ENCODE measurements at regions not wholly inside any gene's neighbourhood (a gene's known extent, or its start where the extent isn't known, plus 50 kb on each side); places are given as distances from the start of the nearest gene placed in this dataset.

GRCh38 chr10:6907877-6908530 is 327.9 kb upstream of the PRKCQ start:
- Histone ChIP-seq H3K36me3 (ENCODE audit: control insufficient read depth in 4 of 4, insufficient read depth in 4 of 4, low read length in 3 of 4) (no peaks in the 10 kb centered on the region), H3K4me1 (ENCODE audit: control extremely low read depth in 1 of 4, control insufficient read depth in 4 of 4, insufficient read depth in 4 of 4, low read length in 3 of 4) (peaks cover 0 to 11% (median 5%) of the 10 kb centered on the region in 4 experiments), H3K9me3 (ENCODE audit: control extremely low read depth in 1 of 5, control insufficient read depth in 4 of 5, insufficient read depth in 2 of 5, low read depth in 1 of 5, low read length in 4 of 5) (peaks cover 0 to 4% (median 3%) of the 10 kb centered on the region in 5 experiments), H3K4me3 (ENCODE audit: control insufficient read depth in 1 of 7, extremely low read depth in 1 of 7, insufficient read depth in 4 of 7, low read depth in 2 of 7, low read length in 6 of 7) (no peak overlapping the region), H3K27ac (ENCODE audit: insufficient read depth in 1 of 2, low read depth in 1 of 2, low read length in 2 of 2, poor library complexity in 1 of 2, severe bottlenecking in 2 of 2) (no peak overlapping the region), H3K27me3 (replicated peaks in 2 of 5; ENCODE audit: control insufficient read depth in 4 of 5, insufficient read depth in 5 of 5, low read length in 4 of 5) (no peaks in the 10 kb centered on the region)
- CTCF ChIA-PET: interaction anchor here (1.4 kb wide), 1 partner anchor 13 kb away, joined by 3 read pairs; no protein-coding TSS in a partner anchor
- 100% methylated on average over 3 of the region's 4 CpGs for WGBS (ENCODE audit: insufficient coverage)
- no peak for DNase-seq
- POLR2A ChIA-PET: no interaction called here

GRCh38 chr10:6894405-6894804 is 314.3 kb upstream of the PRKCQ start:
- Histone ChIP-seq H3K4me1 (ENCODE audit: control extremely low read depth in 1 of 4, control insufficient read depth in 4 of 4, insufficient read depth in 4 of 4, low read length in 3 of 4) (no peaks in the 10 kb centered on the region), H3K27ac (ENCODE audit: insufficient read depth in 1 of 2, low read depth in 1 of 2, low read length in 2 of 2, poor library complexity in 1 of 2, severe bottlenecking in 2 of 2) (no peak overlapping the region), H3K27me3 (replicated peaks in 2 of 5; ENCODE audit: control insufficient read depth in 4 of 5, insufficient read depth in 5 of 5, low read length in 4 of 5) (no peaks in the 10 kb centered on the region), H3K9me3 (ENCODE audit: control extremely low read depth in 1 of 5, control insufficient read depth in 4 of 5, insufficient read depth in 2 of 5, low read depth in 1 of 5, low read length in 4 of 5) (no peaks in the 10 kb centered on the region), H3K36me3 (ENCODE audit: control insufficient read depth in 4 of 4, insufficient read depth in 4 of 4, low read length in 3 of 4) (no peaks in the 10 kb centered on the region), H3K4me3 (ENCODE audit: control insufficient read depth in 1 of 7, extremely low read depth in 1 of 7, insufficient read depth in 4 of 7, low read depth in 2 of 7, low read length in 6 of 7) (no peak overlapping the region)
- CTCF ChIA-PET: interaction anchor here (1.2 kb wide), 1 partner anchor 24 kb away, joined by 3 read pairs; no protein-coding TSS in a partner anchor
- WGBS (ENCODE audit: insufficient coverage): 100% methylated on average over 1 of the region's 2 CpGs
- no peak for DNase-seq
- POLR2A ChIA-PET: interaction anchor here (0.6 kb wide), 1 partner anchor 1112 kb away, joined by 3 read pairs; no protein-coding TSS in a partner anchor

- no peaks in the 10 kb centered on the region for H3K27me3 ChIP-seq (replicated peaks in 2 of 5; ENCODE audit: control insufficient read depth in 4 of 5, insufficient read depth in 5 of 5, low read length in 4 of 5)
- no peaks in the 10 kb centered on the region for H3K9me3 ChIP-seq (ENCODE audit: control extremely low read depth in 1 of 5, control insufficient read depth in 4 of 5, insufficient read depth in 2 of 5, low read depth in 1 of 5, low read length in 4 of 5)
- no peaks in the 10 kb centered on the region for H3K4me1 ChIP-seq (ENCODE audit: control extremely low read depth in 1 of 4, control insufficient read depth in 4 of 4, insufficient read depth in 4 of 4, low read length in 3 of 4)
- DNase-seq: no peak
- ChIA-PET POLR2A (no interaction called here), CTCF (interaction anchor here (0.6 kb wide), 1 partner anchor 25 kb away, joined by 3 read pairs; no protein-coding TSS in a partner anchor)
- no peaks in the 10 kb centered on the region for H3K36me3 ChIP-seq (ENCODE audit: control insufficient read depth in 4 of 4, insufficient read depth in 4 of 4, low read length in 3 of 4)
- no peak overlapping the region for H3K27ac ChIP-seq (ENCODE audit: insufficient read depth in 1 of 2, low read depth in 1 of 2, low read length in 2 of 2, poor library complexity in 1 of 2, severe bottlenecking in 2 of 2)
- H3K4me3 ChIP-seq (ENCODE audit: control insufficient read depth in 1 of 7, extremely low read depth in 1 of 7, insufficient read depth in 4 of 7, low read depth in 2 of 7, low read length in 6 of 7): no peak overlapping the region
- WGBS (ENCODE audit: insufficient coverage): 91% methylated on average over 2 of the region's 2 CpGs
Measured at GRCh38 chr10:6892864-6893263, 312.8 kb upstream of the PRKCQ start.

GRCh38 chr10:6891924-6892323 is 311.8 kb upstream of the PRKCQ start:
- ChIA-PET POLR2A (no interaction called here), CTCF (no interaction called here)
- Histone ChIP-seq H3K9me3 (ENCODE audit: control extremely low read depth in 1 of 5, control insufficient read depth in 4 of 5, insufficient read depth in 2 of 5, low read depth in 1 of 5, low read length in 4 of 5) (no peaks in the 10 kb centered on the region), H3K36me3 (ENCODE audit: control insufficient read depth in 4 of 4, insufficient read depth in 4 of 4, low read length in 3 of 4) (no peaks in the 10 kb centered on the region), H3K4me1 (ENCODE audit: control extremely low read depth in 1 of 4, control insufficient read depth in 4 of 4, insufficient read depth in 4 of 4, low read length in 3 of 4) (no peaks in the 10 kb centered on the region), H3K27me3 (replicated peaks in 2 of 5; ENCODE audit: control insufficient read depth in 4 of 5, insufficient read depth in 5 of 5, low read length in 4 of 5) (no peaks in the 10 kb centered on the region), H3K27ac (ENCODE audit: insufficient read depth in 1 of 2, low read depth in 1 of 2, low read length in 2 of 2, poor library complexity in 1 of 2, severe bottlenecking in 2 of 2) (no peak overlapping the region), H3K4me3 (ENCODE audit: control insufficient read depth in 1 of 7, extremely low read depth in 1 of 7, insufficient read depth in 4 of 7, low read depth in 2 of 7, low read length in 6 of 7) (no peak overlapping the region)
- WGBS (ENCODE audit: insufficient coverage): 98% methylated on average over 4 of the region's 4 CpGs
- DNase-seq: no peak

- ChIA-PET CTCF (no interaction called here), POLR2A (no interaction called here)
- 100% methylated on average over 1 of the region's 3 CpGs for WGBS (ENCODE audit: insufficient coverage)
- peaks cover 0 to 6% (median 4%) of the 10 kb centered on the region in 4 experiments for H3K4me1 ChIP-seq (ENCODE audit: control extremely low read depth in 1 of 4, control insufficient read depth in 4 of 4, insufficient read depth in 4 of 4, low read length in 3 of 4)
- H3K9me3 ChIP-seq (ENCODE audit: control extremely low read depth in 1 of 5, control insufficient read depth in 4 of 5, insufficient read depth in 2 of 5, low read depth in 1 of 5, low read length in 4 of 5): no peaks in the 10 kb centered on the region
- no peaks in the 10 kb centered on the region for H3K36me3 ChIP-seq (ENCODE audit: control insufficient read depth in 4 of 4, insufficient read depth in 4 of 4, low read length in 3 of 4)
- no peaks in the 10 kb centered on the region for H3K27me3 ChIP-seq (replicated peaks in 2 of 5; ENCODE audit: control insufficient read depth in 4 of 5, insufficient read depth in 5 of 5, low read length in 4 of 5)
- H3K27ac ChIP-seq (ENCODE audit: insufficient read depth in 1 of 2, low read depth in 1 of 2, low read length in 2 of 2, poor library complexity in 1 of 2, severe bottlenecking in 2 of 2): no peak overlapping the region
- H3K4me3 ChIP-seq (ENCODE audit: control insufficient read depth in 1 of 7, extremely low read depth in 1 of 7, insufficient read depth in 4 of 7, low read depth in 2 of 7, low read length in 6 of 7): no peak overlapping the region
- no peak for DNase-seq
Measured at GRCh38 chr10:6889718-6890117, 309.6 kb upstream of the PRKCQ start.

GRCh38 chr10:6888434-6888833 is 308.4 kb upstream of the PRKCQ start:
- POLR2A ChIA-PET: no interaction called here
- no peaks in the 10 kb centered on the region for H3K27me3 ChIP-seq (replicated peaks in 2 of 5; ENCODE audit: control insufficient read depth in 4 of 5, insufficient read depth in 5 of 5, low read length in 4 of 5)
- peaks cover 0 to 6% (median 4%) of the 10 kb centered on the region in 4 experiments for H3K4me1 ChIP-seq (ENCODE audit: control extremely low read depth in 1 of 4, control insufficient read depth in 4 of 4, insufficient read depth in 4 of 4, low read length in 3 of 4)
- WGBS (ENCODE audit: insufficient coverage): 100% methylated on average over 1 of the region's 2 CpGs
- no peaks in the 10 kb centered on the region for H3K9me3 ChIP-seq (ENCODE audit: control extremely low read depth in 1 of 5, control insufficient read depth in 4 of 5, insufficient read depth in 2 of 5, low read depth in 1 of 5, low read length in 4 of 5)
- no peak overlapping the region for H3K27ac ChIP-seq (ENCODE audit: insufficient read depth in 1 of 2, low read depth in 1 of 2, low read length in 2 of 2, poor library complexity in 1 of 2, severe bottlenecking in 2 of 2)
- H3K4me3 ChIP-seq (ENCODE audit: control insufficient read depth in 1 of 7, extremely low read depth in 1 of 7, insufficient read depth in 4 of 7, low read depth in 2 of 7, low read length in 6 of 7): no peak overlapping the region
- CTCF ChIA-PET: no interaction called here
- H3K36me3 ChIP-seq (ENCODE audit: control insufficient read depth in 4 of 4, insufficient read depth in 4 of 4, low read length in 3 of 4): no peaks in the 10 kb centered on the region
- DNase-seq: no peak

GRCh38 chr10:6885284-6885683 is 305.2 kb upstream of the PRKCQ start:
- no peak overlapping the region for H3K27ac ChIP-seq (ENCODE audit: insufficient read depth in 1 of 2, low read depth in 1 of 2, low read length in 2 of 2, poor library complexity in 1 of 2, severe bottlenecking in 2 of 2)
- ChIA-PET POLR2A (no interaction called here), CTCF (interaction anchor here (0.5 to 1.2 kb wide), 3 partner anchors 10 to 640 kb away, joined by 3 read pairs; no protein-coding TSS in a partner anchor)
- no peaks in the 10 kb centered on the region for H3K27me3 ChIP-seq (replicated peaks in 2 of 5; ENCODE audit: control insufficient read depth in 4 of 5, insufficient read depth in 5 of 5, low read length in 4 of 5)
- H3K9me3 ChIP-seq (ENCODE audit: control extremely low read depth in 1 of 5, control insufficient read depth in 4 of 5, insufficient read depth in 2 of 5, low read depth in 1 of 5, low read length in 4 of 5): no peaks in the 10 kb centered on the region
- 100% methylated on average over 1 of the region's 2 CpGs for WGBS (ENCODE audit: insufficient coverage)
- peaks cover 0 to 6% (median 4%) of the 10 kb centered on the region in 4 experiments for H3K4me1 ChIP-seq (ENCODE audit: control extremely low read depth in 1 of 4, control insufficient read depth in 4 of 4, insufficient read depth in 4 of 4, low read length in 3 of 4)
- peak in 2 of 3 donors; percentile 11 to 28 for DNase-seq
- no peaks in the 10 kb centered on the region for H3K36me3 ChIP-seq (ENCODE audit: control insufficient read depth in 4 of 4, insufficient read depth in 4 of 4, low read length in 3 of 4)
- no peak overlapping the region for H3K4me3 ChIP-seq (ENCODE audit: control insufficient read depth in 1 of 7, extremely low read depth in 1 of 7, insufficient read depth in 4 of 7, low read depth in 2 of 7, low read length in 6 of 7)

Data from common myeloid progenitor, CD34-positive (primary cell).